PC-9 (cell line): ENCODE measurements at regions not wholly inside any gene's neighbourhood (a gene's known extent, or its start where the extent isn't known, plus 50 kb on each side); places are given as distances from the start of the nearest gene placed in this dataset.

Source experiments
- BruUV-seq: library from RNA; stranded (reverse); fragments of 400-500 nt; replicated peaks from 2 replicates; lab custom pipeline; 2021; lab: Mats Ljungman, UMichigan
- CTCF ChIA-PET: fragments of 300-600 bp; sonication (Branson Sonifier 250); formaldehyde crosslinking; loops from one replicate; lab custom pipeline; 2022; ENCODE audit warnings: antibody characterized with exemption; lab: Charles Lee
- POLR2A ChIA-PET: fragments of 300-600 bp; sonication (Branson Sonifier 250); formaldehyde crosslinking; loops from one replicate; lab custom pipeline; 2022; ENCODE audit warnings: antibody characterized with exemption; ENCODE audit not compliant: unreplicated experiment; lab: Charles Lee
- DNase-seq, 2 experiments: peaks; one replicate each; pipeline versions ENCODE4 v3.0.0 to v3.0.0-alpha.2; 2015 to 2022; ENCODE audit warnings: mixed read lengths in 1 of 2
- H2AFZ ChIP-seq: fragments of 200-600 bp; sonication (generic); 2 replicates; pipeline ENCODE4 v1.8.1; 2017; ENCODE audit warnings: antibody characterized with exemption
- H3F3A ChIP-seq: fragments of 200-600 bp; sonication (generic); 2 replicates; pipeline ENCODE4 v1.8.1; 2017; ENCODE audit warnings: antibody characterized with exemption, mild to moderate bottlenecking, low read depth; ENCODE audit not compliant: insufficient read depth
- H3K27ac ChIP-seq: fragments of 200-600 bp; sonication (generic); 2 replicates; pipeline ENCODE4 v1.6.1; 2016; ENCODE audit warnings: mixed run types
- H3K27me3 ChIP-seq: fragments of 200-600 bp; sonication (generic); 2 replicates; pipeline ENCODE4 v1.6.1; 2016; ENCODE audit warnings: low read depth, mixed run types; ENCODE audit not compliant: insufficient read depth
- H3K36me3 ChIP-seq: fragments of 200-600 bp; sonication (generic); 2 replicates; pipeline ENCODE4 v1.6.1; 2016; ENCODE audit warnings: low read depth, mixed run types
- H3K4me1 ChIP-seq: fragments of 200-600 bp; sonication (generic); replicated peaks from 2 replicates; pipeline ENCODE4 v1.6.1; 2016; ENCODE audit warnings: mixed run types; ENCODE audit not compliant: insufficient read depth
- H3K4me2 ChIP-seq: fragments of 200-600 bp; sonication (generic); 2 replicates; pipeline ENCODE4 v1.6.1; 2017; ENCODE audit warnings: mixed run types
- H3K4me3 ChIP-seq: fragments of 200-600 bp; sonication (generic); 2 replicates; pipeline ENCODE4 v1.6.1; 2016; ENCODE audit warnings: mixed run types
- H3K79me2 ChIP-seq: fragments of 200-600 bp; sonication (generic); 2 replicates; pipeline ENCODE4 v1.6.1; 2017; ENCODE audit warnings: low read depth, mixed run types
- H3K9me2 ChIP-seq: fragments of 200-600 bp; sonication (generic); 2 replicates; pipeline ENCODE4 v1.8.1; 2017; ENCODE audit warnings: mild to moderate bottlenecking; ENCODE audit not compliant: insufficient read depth
- H3K9me3 ChIP-seq: fragments of 200-600 bp; sonication (generic); 2 replicates; pipeline ENCODE4 v1.8.1; 2016; ENCODE audit warnings: low read depth; ENCODE audit not compliant: insufficient read depth
- H4K20me1 ChIP-seq: fragments of 200-600 bp; sonication (generic); 2 replicates; pipeline ENCODE4 v1.8.1; 2017; ENCODE audit not compliant: insufficient read depth
- EZH2 ChIP-seq: fragments of 200-600 bp; sonication (generic); IDR thresholded peaks from 2 replicates; pipeline ENCODE4 v1.8.0; 2017; ENCODE audit warnings: antibody characterized with exemption, low read depth
- intact Hi-C: fragments of 100-400 bp; cut with micrococcal nuclease; formaldehyde crosslinking; loops from one replicate; pipeline ENCODE4 v1.10.0; 2022; ENCODE audit not compliant: unreplicated experiment
- TF ChIP-seq, protein P1 (sequence below): fragments of 200-600 bp; sonication (generic); conservative IDR thresholded peaks from 2 replicates; pipeline ENCODE4 v1.6.1; 2017; ENCODE audit warnings: mixed run types, antibody characterized with exemption, mild to moderate bottlenecking, moderate library complexity

DNA sequence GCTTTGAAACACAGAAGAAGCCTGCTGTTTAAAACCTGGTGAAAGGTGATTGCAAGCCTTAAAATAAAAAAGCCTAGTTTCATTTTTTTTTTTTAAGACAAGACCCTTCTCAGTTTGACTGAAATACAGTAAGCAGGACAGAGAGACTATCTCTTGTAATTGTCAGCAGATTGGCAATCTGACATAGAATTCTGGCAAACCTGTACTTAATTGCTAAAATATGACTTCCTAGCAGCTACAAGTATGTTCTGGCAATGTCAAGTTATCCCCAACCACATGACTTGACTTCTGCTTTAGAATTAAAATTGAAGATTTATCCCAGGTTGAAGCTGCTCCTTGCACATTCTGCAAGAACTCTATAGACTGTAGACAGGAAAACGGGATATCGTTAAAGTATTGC is 232.8 kb upstream of the NR2F2 start:
- Histone ChIP-seq H3K27me3 (no peaks in the 10 kb centered on the region), H3K9me2 (no peaks in the 10 kb centered on the region), H3F3A (no peaks in the 10 kb centered on the region), H4K20me1 (no peaks in the 10 kb centered on the region), H3K9me3 (no peaks in the 10 kb centered on the region), H3K27ac (no peak overlapping the region), H3K4me2 (no peak overlapping the region), H3K36me3 (no peaks in the 10 kb centered on the region), H2AFZ (no peak overlapping the region), H3K4me3 (no peak overlapping the region), H3K79me2 (no peaks in the 10 kb centered on the region), H3K4me1 (no peaks in the 10 kb centered on the region)
- intact Hi-C loops = no loop called here
- ChIA-PET POLR2A (no interaction called here), CTCF (no interaction called here)
- TF ChIP-seq, protein P1, sequence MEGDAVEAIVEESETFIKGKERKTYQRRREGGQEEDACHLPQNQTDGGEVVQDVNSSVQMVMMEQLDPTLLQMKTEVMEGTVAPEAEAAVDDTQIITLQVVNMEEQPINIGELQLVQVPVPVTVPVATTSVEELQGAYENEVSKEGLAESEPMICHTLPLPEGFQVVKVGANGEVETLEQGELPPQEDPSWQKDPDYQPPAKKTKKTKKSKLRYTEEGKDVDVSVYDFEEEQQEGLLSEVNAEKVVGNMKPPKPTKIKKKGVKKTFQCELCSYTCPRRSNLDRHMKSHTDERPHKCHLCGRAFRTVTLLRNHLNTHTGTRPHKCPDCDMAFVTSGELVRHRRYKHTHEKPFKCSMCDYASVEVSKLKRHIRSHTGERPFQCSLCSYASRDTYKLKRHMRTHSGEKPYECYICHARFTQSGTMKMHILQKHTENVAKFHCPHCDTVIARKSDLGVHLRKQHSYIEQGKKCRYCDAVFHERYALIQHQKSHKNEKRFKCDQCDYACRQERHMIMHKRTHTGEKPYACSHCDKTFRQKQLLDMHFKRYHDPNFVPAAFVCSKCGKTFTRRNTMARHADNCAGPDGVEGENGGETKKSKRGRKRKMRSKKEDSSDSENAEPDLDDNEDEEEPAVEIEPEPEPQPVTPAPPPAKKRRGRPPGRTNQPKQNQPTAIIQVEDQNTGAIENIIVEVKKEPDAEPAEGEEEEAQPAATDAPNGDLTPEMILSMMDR = no peak
- TF ChIP-seq EZH2 = no peak
- no peak for DNase-seq
- no TSS peak for BruUV-seq

DNA sequence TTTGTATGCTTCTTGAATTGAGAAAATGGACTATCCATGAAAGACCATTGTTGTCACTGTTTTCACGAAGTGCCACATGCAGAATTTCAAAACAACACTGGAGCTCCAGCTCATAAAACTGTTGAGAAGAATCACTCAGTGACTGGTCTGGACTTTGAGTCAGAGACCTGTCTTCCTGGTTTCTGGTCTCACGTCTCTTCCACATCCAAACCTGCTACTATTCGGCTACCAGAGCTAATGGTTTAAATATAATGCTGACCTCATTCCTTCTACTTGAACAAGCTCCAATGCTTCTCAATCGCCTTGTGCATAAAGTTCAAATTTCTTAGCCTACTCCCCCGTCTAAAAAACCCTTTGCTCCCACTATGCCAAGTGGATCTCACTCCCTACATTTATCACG is 227.9 kb upstream of the NR2F2 start:
- ChIA-PET POLR2A (no interaction called here), CTCF (no interaction called here)
- H3K27ac ChIP-seq = no peak overlapping the region
- no peak overlapping the region for H3K4me3 ChIP-seq
- no peaks in the 10 kb centered on the region for H3F3A ChIP-seq
- no peak overlapping the region for H2AFZ ChIP-seq
- no TSS peak for BruUV-seq
- no peaks in the 10 kb centered on the region for H3K9me2 ChIP-seq
- no peaks in the 10 kb centered on the region for H3K4me1 ChIP-seq
- no peak for DNase-seq
- H3K9me3 ChIP-seq = no peaks in the 10 kb centered on the region
- TF ChIP-seq EZH2 = no peak
- TF ChIP-seq, protein P1 = no peak
- no peak overlapping the region for H3K4me2 ChIP-seq
- no peaks in the 10 kb centered on the region for H3K27me3 ChIP-seq
- no peaks in the 10 kb centered on the region for H3K79me2 ChIP-seq
- no peaks in the 10 kb centered on the region for H3K36me3 ChIP-seq
- intact Hi-C loops = no loop called here
- H4K20me1 ChIP-seq = no peaks in the 10 kb centered on the region

DNA sequence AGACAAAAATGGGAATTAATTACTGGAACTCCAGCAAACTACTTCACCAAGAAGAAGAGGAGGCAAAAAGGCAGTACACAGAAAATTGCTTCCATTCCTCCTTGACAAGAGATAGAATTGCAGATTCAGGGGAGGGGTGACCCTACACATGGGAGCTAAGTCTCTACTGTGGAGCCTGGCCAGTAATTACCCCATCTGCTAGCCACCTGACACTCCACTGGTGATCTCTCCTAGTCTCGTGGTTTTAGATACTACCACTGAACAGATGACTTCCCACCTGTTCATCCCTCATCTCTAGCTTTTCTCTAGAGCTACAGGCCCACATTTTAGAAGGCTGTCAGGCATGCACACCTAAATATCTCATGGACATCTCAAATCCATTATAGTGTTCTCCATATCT is 224.3 kb upstream of the NR2F2 start:
- no peaks in the 10 kb centered on the region for H4K20me1 ChIP-seq
- H3K27ac ChIP-seq = no peak overlapping the region
- no peaks in the 10 kb centered on the region for H3K79me2 ChIP-seq
- no peaks in the 10 kb centered on the region for H3F3A ChIP-seq
- BruUV-seq = no TSS peak
- ChIA-PET POLR2A (no interaction called here), CTCF (no interaction called here)
- no peak for TF ChIP-seq EZH2
- TF ChIP-seq, protein P1 = no peak
- H3K36me3 ChIP-seq = no peaks in the 10 kb centered on the region
- no peaks in the 10 kb centered on the region for H3K27me3 ChIP-seq
- no peaks in the 10 kb centered on the region for H3K9me3 ChIP-seq
- no peak overlapping the region for H2AFZ ChIP-seq
- intact Hi-C loops = no loop called here
- no peaks in the 10 kb centered on the region for H3K9me2 ChIP-seq
- H3K4me1 ChIP-seq = no peaks in the 10 kb centered on the region
- H3K4me3 ChIP-seq = no peak overlapping the region
- DNase-seq = no peak
- no peak overlapping the region for H3K4me2 ChIP-seq
